HG02981 (cell line): ENCODE measurements at regions not wholly inside any gene's neighbourhood (a gene's known extent, or its start where the extent isn't known, plus 50 kb on each side); places are given as distances from the start of the nearest gene placed in this dataset.
"Not testable (repeated sequence)": the region's sequence is repeated elsewhere in the genome, so short reads cannot be mapped to it uniquely, and the experiment has no call there.

Experiments
- ATAC-seq: cut with Tn5 transposase; IDR thresholded peaks from one replicate; pipeline ENCODE4 v1.9.1; 2021; ENCODE audit warnings: mild to moderate bottlenecking, moderate library complexity; ENCODE audit not compliant: unreplicated experiment

DNA sequence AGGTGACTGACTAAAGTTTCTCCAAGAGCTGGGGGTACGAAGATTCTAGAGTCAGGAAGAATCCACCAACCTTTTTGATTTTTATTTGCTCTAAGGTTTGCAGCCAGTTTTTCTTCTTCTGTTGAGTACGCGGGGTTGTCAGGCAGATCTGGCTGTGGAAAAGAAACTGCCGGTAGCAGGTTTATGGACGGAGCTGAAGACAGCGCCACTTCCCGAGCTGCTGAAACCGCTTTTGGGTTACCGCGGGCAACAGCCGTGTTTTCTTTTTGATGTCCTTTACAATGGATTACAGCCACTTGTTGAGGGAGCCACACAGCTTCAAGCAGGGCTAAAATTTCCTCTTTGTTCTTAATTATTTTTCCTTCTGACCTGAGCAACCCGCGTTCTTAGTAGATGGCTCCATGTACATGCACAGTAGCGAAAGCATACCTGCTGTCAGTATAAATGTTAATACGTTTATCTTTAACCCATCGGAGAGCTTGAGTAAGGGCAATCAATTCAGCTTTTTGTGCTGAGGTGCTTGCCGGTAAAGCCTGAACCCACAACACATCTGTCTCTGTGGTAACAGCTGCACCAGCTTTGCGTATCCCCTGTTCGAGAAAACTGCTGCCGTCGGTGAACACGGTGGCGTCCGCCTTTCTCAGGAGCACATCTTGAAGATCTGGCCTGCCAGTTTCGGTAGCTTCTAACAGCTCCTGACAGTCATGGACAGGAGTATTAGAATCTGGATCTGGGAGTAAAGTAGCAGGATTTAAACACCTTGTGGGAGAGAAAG lies 674.3 kb downstream of the TMEM121 start:
- no peak for ATAC-seq

DNA sequence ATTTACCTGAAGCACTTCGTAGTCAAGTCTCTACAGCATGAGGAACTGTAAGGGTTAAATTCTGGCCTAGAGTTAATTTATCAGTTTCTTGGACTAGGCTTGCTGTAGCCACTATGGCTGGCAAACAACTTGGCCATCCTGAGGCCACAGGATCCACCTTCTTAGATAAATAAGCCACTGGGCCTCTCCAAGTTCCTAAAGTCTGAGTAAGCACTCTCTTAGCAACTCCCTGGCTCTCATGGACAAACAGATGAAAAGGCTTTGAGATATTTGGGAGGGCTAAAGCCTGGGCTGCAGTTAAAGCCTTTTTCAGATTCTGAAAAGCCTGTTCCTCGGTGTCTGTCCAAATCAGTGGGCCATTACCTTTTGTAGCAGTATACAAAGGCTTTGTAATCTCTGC lies 675.0 kb downstream of the TMEM121 start:
- no peak for ATAC-seq

DNA sequence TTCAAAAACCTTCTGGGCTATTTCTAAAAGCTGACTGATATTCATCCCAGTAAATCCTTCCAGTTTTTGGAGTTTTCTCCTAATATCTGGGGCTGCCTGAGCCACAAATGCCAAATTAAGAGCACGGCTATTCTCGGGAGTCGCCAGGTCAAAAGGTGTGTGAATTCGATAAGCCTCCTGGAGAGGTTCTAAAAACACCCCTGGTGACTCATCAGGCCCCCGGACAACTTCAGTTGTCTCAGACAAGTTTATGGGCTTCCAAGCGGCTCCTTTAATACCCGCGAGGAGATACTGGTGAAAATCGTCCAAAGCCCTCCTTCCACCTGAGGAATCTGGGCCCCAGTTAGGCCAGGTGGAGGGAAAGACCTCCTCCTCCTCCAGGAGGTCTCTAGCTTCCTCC lies 677.1 kb downstream of the TMEM121 start:
- ATAC-seq, result no peak

DNA sequence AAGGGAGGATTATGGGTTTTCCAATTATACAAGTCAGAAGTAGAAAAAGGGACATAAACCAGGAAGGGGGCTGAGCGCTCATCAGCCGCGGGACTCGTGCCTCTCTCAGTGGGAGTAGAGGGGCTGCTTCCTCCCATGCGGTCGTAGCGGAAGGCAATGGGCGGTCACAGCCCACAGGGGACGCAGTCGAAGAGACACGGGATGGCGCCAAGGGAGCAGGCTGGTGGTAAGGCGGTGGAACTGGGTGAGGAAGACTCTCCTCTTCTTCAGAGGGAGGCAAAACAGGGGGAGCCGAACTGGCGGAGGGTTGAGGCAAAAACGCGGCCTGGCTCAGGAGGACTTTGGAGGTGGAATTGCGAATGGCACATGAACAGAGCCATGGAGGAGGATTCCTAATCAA lies 677.7 kb downstream of the TMEM121 start:
- ATAC-seq, result no peak

DNA sequence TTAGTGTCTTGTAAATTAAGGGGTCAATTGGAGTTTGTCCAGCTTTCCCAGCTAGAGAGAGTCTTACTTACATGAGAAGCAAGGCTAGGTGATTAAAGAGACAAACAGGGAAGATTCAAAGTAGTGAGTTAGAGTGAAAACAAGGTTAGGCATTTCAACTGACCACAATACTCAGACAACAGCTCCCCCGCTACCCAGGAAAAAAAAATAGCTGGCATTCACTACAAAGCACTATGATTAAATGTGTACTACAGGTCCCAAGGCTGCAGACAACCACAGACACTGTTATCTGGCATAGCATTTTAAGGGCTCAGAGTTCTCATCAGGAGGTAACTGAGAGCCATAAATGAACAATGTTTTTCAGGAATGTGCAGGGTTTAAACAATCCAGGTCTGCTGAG lies 680.9 kb downstream of the TMEM121 start:
- no peak for ATAC-seq

DNA sequence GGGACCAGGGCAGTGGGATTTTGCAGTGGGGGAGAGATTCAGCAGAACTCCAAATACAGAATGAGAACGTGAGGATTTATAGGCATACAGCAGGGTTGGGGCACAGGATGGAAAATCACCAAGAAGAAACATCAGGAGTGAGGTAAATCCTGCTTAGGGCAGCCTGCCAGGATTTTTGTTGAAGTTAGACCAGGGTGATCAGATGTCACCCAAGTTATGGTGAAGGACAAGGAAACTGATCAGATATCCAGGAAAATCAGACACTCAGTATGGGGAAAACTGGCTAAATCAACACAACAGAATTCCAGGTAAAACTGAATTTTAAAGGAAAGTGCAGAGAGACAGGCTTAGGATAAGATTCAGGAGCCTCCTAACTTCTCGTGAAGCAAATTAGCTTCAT lies 682.4 kb downstream of the TMEM121 start:
- no peak for ATAC-seq

DNA sequence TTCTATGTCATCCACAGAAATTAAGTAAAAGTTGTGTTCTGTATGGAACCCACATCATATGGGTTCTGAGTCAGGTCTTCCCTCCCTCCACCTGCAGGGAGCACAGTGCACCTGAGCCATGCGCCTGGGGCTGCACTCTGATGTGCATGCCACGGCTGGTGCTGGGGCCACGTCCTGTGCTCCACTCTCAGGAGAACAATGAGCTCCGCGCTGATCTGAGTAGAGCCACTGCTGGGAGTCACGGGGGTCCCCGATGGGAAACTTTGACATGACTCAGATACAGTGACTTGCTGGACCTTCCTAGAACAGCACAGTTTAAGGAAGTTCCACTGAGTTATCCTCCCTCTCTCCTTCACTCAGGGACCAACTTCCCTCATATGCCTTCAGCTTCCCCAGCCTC lies 683.4 kb downstream of the TMEM121 start:
- ATAC-seq, result no peak

DNA sequence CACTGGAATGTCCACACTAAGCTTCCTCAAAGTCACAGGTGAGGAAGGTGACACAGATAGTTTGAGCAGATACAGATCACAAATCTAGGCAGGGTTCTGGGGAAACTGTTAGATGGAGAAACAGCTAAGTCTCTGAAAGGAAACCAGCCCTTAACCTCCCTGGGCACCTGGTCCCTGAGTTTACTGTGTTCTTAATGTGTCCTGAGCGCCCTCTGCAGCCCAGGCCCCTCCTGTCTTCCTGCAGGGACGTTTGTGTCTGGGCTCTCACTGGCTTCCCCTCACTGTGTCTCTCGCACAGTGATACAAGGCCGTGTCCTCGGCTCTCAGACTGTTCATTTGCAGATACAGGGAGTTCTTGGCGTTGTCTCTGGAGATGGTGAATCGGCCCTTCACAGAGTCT lies 684.3 kb downstream of the TMEM121 start:
- ATAC-seq, result no peak

DNA sequence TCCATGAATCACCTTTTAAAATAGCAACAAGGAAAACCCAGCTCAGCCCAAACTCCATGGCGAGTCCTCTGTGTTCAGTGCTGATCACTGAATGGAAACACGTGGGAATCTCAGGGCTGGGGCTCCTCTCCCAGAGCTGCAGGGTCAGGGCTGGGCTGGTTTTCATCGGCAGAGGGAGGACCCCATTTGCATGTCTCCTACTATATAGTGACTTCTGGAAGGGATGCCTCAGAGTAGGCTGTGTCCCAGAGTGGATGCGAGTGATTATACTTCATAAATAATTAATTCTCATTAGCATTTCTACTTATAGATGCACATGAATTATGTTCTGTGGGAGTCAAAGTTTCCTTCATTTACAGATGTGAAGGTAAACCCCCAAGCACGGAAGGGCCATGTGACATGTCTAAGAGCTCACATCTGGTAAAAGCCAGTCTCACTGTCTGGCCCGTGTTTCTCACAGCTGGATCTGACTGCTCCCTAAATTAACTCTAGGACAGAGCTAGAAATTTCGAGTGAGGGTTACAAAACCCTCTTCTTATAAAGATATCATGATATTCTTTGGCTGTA lies 685.0 kb downstream of the TMEM121 start:
- no peak for ATAC-seq

DNA sequence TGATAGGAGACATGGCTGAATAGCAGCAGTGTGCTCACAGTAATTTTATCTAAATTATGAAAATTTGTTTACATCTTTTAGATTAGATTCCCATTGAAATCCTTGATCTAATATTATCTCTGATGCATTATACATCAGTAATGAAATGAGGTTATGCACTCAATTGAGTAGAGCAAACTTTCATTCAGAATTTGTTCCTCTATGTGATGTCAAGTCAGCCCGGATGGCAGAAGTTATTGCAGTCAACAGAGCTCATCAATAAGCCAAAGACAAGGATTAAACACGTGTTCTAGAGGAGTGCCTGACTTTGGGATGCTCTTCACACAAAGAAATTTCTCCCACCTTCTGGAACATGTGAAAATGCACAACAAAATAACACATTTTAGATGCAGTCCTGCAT lies 688.8 kb downstream of the TMEM121 start:
- no peak for ATAC-seq

DNA sequence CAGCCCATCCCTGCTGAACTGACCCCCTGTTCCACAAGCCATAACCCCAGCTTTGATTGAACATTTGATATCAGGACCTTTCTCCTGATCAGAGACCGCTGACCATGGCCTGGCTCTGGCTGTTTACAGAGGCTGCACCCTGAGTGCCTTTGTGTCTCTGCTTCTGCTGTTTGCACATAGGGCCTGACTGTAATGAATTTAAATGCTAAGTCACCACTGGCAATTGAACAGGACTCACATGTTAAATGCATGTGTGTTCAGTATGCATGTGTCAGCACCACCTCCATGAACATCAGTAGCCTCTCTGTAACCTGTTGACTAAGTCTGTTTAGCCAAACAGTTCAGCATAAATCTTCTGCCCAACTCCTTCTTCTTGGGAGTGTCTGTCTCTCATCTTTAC lies 690.3 kb downstream of the TMEM121 start:
- ATAC-seq, result no peak

DNA sequence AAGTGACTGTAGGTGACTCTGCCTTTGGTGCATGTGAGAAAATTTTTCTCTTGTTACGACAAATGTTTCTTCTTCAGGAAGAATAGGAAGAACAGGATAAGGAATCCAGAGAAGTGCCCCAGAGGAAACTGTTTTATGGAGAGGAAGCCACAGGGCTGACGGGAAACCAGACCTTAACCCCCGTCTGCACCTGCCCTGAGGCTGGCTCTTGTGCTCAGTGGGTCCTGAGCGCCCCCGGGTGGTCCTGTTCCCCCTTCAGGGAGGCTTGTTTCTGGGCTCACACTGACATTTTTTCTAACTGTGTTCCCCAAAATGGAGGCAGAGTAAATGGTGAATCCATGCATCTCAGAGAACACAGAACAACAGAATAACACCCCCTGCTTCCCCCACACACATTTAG lies 691.8 kb downstream of the TMEM121 start:
- no peak for ATAC-seq

DNA sequence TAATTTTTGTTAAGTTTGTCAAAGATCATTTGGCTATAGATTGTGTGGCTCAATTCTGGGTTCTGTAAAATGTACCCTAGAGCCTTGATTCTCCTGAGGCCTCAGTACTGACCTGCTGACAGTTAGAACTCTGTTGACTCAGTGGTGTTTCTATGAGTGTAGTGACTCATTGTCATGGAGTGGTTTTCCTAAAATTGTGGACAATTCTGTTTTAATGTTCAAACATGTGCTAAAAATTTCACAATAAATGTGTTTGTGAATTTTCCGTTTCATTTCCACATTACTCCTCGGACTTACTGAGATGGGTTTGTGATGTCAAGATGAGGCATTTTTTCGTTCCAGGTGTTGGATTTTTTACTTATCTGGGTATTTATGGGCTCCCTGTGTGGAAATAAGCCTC lies 695.9 kb downstream of the TMEM121 start:
- ATAC-seq, result no peak

DNA sequence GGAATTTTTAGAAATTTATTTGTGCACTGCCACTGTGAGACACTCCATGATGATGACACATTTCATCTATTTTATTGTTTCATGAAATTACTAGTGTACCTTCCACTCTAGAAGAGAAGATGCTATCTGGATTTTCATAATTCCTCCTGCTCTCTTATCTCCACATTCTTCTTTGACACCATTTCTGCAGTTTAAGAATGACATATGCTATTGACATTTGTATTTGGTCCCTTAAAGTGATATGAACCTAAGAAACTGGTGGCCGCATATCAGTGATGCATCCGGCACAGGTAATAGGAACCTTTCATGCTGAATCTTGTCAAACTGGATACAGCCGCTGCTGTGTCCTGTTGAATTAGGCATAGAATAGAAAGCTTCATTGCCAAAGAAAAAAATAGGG lies 696.3 kb downstream of the TMEM121 start:
- ATAC-seq, result no peak

DNA sequence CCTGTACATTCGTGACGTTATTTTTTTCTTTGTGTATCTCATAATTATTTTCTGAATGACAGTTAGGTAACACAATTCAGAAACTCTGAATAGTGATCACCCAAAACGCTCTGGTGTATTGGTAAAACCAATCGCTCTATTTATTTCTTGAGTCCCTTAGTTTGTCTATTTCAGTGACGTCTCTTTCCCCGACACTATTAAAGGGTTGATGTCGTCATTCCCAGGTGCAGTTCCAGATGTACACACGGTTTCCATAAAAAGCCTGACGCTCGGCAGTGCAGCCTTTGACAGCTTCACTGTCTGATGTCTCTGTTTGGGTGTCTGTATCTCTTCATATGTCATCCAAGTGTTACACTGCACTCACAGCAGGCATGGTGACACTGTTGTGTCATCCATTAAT lies 701.4 kb downstream of the TMEM121 start:
- ATAC-seq, result no peak

DNA sequence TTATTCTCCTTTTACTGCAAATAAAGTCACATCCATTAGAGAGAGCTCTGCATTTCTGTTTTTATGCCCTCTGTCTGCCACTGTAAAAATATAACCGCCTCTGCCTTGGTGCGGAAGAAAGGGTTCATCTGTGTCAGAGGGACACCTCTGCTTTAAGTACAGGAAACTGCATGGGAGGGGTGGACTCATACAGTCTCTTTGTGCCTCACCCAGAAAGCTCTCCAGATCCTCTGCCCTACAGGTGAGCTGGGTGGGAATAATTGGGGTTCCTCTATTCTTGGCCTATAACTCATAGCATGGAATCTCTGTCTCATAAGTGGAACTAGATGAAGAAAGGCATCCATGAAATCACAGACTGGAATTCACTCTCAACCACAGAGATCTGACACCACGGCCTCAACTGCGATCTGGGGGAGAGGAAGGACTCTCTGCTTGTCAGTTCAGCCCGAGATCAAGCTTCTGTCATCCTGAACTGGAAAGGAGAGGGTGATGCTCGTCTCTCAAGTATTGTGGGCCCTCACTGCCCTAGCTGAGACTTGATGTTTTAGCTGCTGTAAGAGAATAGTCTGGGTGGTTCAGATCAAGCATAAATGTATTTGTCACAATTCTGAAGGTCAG lies 702.3 kb downstream of the TMEM121 start:
- ATAC-seq, result no peak

DNA sequence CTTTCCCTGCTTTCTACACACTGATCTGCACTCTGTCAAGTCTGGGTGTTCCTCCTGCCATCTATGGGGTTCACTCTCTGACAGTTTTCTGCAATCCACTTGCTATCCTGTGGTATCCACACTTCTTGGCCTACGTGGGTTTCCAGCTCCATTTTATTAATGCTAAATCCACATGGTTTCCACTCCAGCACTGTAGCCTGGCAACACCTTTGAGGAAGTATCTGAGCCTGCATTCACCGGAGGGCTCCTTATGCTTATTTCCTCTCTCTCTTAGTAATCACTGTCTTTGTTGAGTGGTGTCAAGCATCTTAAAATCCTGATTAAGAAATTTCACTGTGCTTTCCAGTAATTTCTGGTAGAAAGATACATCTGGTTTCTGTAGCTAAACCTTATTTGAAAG lies 703.7 kb downstream of the TMEM121 start:
- ATAC-seq, result no peak

DNA sequence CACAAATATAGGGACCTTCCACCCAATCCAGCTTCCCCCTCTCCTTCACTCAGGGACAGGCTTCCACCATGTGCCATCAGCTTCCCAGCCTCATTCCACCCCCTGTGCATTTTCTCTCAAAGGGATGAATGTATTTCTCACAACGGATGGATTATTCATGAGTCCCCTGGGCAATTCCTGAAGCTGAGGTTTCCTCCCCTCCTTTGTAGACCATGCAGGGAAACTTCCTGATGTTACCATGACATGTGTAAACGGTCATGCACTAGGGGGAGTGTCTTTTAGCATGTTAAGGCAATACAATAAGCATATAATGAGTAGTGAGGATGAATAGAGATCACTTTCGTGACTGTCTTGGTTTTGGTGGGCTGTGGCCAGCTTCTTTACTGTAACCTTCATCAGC lies 706.8 kb downstream of the TMEM121 start:
- ATAC-seq, result not testable (repeated sequence)

DNA sequence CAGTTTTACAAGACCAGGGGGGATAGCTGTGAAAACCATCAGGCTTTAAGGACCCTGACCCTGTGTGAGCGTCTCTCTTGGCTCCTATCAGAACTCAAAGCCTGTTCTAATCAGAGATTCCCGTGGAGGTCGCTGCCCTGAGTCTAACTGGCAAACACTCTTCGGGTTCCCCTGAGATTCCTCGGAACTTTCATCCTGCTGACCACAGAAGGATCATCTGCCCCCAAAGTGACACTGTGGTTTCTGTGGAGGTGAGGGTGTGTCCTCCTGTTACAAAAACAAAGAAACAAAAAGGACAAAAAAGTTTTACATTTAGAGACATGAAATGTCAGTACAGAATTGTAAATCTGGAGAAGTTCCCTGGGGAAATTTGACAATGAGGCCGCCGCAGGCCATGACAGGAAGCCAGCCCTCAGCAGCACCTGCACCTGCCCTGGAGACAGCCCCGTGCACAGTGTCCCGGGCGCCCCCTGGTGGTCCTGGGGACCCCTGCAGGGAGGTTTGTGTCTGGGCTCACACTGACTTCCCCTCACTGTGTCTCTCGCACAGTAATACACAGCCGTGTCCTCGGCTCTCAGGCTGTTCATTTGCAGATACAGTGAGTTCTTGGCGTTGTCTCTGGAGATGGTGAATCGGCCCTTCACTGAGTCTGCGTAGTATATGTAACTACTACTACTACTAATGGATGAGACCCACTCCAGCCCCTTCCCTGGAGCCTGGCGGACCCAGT lies 708.3 kb downstream of the TMEM121 start:
- not testable (repeated sequence) for ATAC-seq

DNA sequence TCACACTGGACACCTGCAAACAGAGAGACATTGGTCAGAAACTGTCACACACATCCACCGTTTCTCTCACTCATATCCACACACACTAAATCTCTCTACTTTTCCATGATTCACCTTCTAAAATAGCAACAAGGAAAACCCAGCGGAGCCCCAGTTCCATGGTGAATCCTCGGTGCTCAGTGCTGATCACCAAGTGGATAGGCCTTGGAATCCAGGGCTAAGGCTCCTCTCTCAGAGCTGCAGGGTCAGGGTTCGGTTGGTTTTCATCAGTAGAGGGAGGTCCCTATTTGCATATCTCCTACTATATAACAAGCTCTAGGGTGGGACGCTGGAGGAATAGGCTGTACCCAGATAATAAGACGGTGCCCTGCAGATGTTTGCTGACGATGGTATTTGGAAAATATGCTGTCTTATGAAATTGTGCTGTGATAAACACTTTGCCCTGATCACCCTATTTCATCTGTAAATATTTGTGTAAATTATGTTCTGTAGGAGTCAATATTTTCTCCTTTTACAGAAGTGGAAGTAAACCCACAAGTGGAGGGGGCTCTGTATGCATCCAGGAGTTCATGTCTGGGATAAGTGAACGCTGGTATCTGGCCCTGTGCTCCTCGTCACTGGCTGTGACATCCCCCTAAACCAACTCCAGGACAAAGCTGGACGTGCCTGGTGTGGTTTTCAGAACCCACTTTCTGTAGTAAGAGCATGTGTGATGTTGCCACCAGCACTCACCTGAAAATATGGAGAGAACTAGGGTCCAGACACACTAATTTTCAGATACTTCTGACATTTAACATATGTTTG lies 709.2 kb downstream of the TMEM121 start:
- no peak for ATAC-seq
